ENCODE measurements at regions not wholly inside any gene's neighbourhood (a gene's known extent, or its start where the extent isn't known, plus 50 kb on each side); places are given as distances from the start of the nearest gene placed in this dataset.

DNA sequence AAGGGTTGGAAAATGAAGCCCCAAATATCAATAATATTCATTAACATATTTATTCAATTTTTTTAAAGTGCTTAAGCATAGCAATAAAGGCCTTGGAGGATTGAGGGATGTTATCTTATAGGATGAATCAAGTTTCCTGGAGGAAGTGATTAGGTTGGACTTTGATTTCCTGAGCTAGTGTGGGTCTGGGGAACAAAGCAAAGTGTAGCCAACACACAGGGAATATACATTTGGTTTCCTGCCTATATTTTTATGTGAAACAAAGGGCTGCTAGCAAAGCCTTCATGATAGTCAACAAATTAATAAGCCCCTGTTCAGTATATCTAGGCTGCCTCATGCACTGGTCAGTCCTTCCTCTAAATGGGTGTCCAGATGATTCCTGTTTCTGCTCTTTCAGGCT is 261.1 kb upstream of the IL12A start:
- TF ChIP-seq POLR2AphosphoS5 (IDR thresholded peaks at IDR 0.05) (no peak), POLR2A (IDR thresholded peaks at IDR 0.05) (no peak)
- TF ChIP-seq, protein P1, sequence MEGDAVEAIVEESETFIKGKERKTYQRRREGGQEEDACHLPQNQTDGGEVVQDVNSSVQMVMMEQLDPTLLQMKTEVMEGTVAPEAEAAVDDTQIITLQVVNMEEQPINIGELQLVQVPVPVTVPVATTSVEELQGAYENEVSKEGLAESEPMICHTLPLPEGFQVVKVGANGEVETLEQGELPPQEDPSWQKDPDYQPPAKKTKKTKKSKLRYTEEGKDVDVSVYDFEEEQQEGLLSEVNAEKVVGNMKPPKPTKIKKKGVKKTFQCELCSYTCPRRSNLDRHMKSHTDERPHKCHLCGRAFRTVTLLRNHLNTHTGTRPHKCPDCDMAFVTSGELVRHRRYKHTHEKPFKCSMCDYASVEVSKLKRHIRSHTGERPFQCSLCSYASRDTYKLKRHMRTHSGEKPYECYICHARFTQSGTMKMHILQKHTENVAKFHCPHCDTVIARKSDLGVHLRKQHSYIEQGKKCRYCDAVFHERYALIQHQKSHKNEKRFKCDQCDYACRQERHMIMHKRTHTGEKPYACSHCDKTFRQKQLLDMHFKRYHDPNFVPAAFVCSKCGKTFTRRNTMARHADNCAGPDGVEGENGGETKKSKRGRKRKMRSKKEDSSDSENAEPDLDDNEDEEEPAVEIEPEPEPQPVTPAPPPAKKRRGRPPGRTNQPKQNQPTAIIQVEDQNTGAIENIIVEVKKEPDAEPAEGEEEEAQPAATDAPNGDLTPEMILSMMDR (IDR thresholded peaks at IDR 0.05): no peak
